IPS-18a (cell line): ENCODE measurements at regions not wholly inside any gene's neighbourhood (a gene's known extent, or its start where the extent isn't known, plus 50 kb on each side); places are given as distances from the start of the nearest gene placed in this dataset.
"Not testable (repeated sequence)": the region's sequence is repeated elsewhere in the genome, so short reads cannot be mapped to it uniquely, and the experiment has no call there.

Experiments used
- H3K27ac ChIP-seq: one replicate; pipeline ENCODE4 v1.5.1; 2013; ENCODE audit warnings: low read length
- H3K27me3 ChIP-seq: one replicate; pipeline ENCODE4 v1.6.1; 2013; ENCODE audit warnings: mild to moderate bottlenecking, low read length; ENCODE audit not compliant: control insufficient read depth, insufficient read depth
- H3K36me3 ChIP-seq: one replicate; pipeline ENCODE4 v1.6.1; 2013; ENCODE audit warnings: low read depth, low read length; ENCODE audit not compliant: control insufficient read depth
- H3K4me1 ChIP-seq: one replicate; pipeline ENCODE4 v1.6.1; 2013; ENCODE audit warnings: low read depth, low read length; ENCODE audit not compliant: control insufficient read depth
- H3K4me3 ChIP-seq: one replicate; pipeline ENCODE4 v1.5.1; 2013; ENCODE audit warnings: low read length
- H3K9ac ChIP-seq: one replicate; pipeline ENCODE4 v1.6.1; 2013; ENCODE audit warnings: mild to moderate bottlenecking, low read length, moderate library complexity
- H3K9me3 ChIP-seq: one replicate; pipeline ENCODE4 v1.6.1; 2013; ENCODE audit warnings: low read depth, low read length; ENCODE audit not compliant: control insufficient read depth

GRCh38 chr1:194069831-194070218 is 883.4 kb upstream of the B3GALT2 start:
- H3K4me1 ChIP-seq = no peaks in the 10 kb centered on the region
- H3K27me3 ChIP-seq = no peaks in the 10 kb centered on the region
- H3K36me3 ChIP-seq = no peaks in the 10 kb centered on the region
- H3K27ac ChIP-seq = no peak overlapping the region
- no peak overlapping the region for H3K4me3 ChIP-seq
- no peaks in the 10 kb centered on the region for H3K9me3 ChIP-seq
- H3K9ac ChIP-seq = no peak overlapping the region

GRCh38 chr1:194069168-194069830 is 882.9 kb upstream of the B3GALT2 start:
- H3K27ac ChIP-seq = no peak overlapping the region
- H3K4me3 ChIP-seq = no peak overlapping the region
- no peaks in the 10 kb centered on the region for H3K4me1 ChIP-seq
- no peaks in the 10 kb centered on the region for H3K27me3 ChIP-seq
- no peaks in the 10 kb centered on the region for H3K9me3 ChIP-seq
- no peak overlapping the region for H3K9ac ChIP-seq
- no peaks in the 10 kb centered on the region for H3K36me3 ChIP-seq

DNA sequence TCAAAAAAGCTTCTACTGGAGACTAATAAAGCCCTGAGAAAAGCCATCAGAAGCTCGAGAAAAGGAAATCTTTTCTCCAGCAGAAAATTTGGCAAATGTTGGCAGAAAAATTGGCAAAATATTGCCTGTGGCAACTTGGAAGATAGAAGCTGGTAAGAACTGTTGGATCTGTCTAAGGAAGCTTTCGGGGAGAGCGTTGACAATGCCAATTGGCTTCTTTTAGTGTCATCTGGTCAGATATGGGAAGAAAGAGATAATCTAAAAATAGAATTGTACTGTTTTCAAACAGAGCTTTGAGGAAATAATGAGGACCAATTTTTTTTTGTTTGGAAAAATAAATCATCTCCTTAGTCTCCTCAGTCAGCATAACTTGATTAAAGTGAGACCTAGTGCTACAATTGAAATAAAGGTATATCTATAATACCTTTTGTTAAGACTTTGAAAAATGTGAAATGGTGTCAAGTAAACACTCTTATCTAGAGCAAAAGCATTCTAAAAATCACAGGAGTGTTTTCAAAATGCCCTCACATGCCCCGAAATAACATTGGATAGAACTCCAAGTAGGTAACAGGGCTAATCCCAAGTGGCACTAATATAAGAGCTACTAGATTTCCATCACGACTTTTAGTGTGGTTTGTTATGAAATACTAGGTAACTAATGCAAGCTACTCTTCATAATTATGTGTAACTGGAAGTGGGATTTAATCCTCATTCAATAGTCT is 882.2 kb upstream of the B3GALT2 start:
- Histone ChIP-seq H3K4me1 (no peaks in the 10 kb centered on the region), H3K9me3 (no peaks in the 10 kb centered on the region), H3K27ac (no peak overlapping the region), H3K27me3 (no peaks in the 10 kb centered on the region), H3K36me3 (no peaks in the 10 kb centered on the region), H3K9ac (no peak overlapping the region), H3K4me3 (no peak overlapping the region)

DNA sequence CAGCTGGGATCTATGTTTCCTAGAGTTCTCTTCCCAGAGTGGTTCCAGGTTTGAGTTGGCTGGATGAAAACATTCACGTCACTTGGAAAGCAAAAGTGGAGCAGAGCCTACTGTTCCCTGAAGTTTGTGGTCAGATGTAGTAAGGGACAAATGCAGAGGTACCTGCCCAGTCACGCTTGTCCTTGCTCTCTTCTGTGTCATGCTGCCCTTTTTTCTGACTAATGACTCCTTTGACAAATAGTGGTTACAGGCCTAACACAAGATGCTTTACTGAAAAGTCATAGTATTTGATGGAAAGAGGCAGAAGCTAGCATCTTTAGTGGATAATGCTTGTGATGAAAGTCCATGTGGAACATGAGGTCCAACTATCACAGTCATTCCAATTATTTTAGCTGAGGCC is 881.4 kb upstream of the B3GALT2 start:
- Histone ChIP-seq H3K27me3 (no peaks in the 10 kb centered on the region), H3K4me3 (no peak overlapping the region), H3K36me3 (no peaks in the 10 kb centered on the region), H3K27ac (no peak overlapping the region), H3K4me1 (no peaks in the 10 kb centered on the region), H3K9me3 (no peaks in the 10 kb centered on the region), H3K9ac (no peak overlapping the region)

DNA sequence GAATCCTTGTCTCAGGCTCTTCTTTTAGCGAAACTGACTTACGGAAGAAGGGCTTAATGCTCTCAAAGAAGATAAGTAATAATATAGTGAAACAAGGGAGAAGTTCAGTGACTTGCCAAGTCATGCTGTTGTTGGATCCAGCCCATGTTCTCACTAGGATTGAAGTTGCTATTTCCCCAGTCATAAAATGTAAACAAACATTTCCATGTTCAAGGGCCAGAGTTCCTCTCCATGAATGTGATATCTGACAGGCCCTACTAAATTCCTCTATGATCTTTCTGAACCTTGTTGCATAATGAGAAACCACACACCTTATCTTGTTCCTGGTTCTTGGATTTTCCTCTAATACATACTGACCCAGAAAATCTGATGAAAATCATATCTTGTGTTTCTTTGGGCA is 876.5 kb upstream of the B3GALT2 start:
- Histone ChIP-seq H3K4me1 (no peaks in the 10 kb centered on the region), H3K4me3 (no peak overlapping the region), H3K9ac (no peak overlapping the region), H3K27ac (no peak overlapping the region), H3K36me3 (no peaks in the 10 kb centered on the region), H3K27me3 (no peaks in the 10 kb centered on the region), H3K9me3 (no peaks in the 10 kb centered on the region)

DNA sequence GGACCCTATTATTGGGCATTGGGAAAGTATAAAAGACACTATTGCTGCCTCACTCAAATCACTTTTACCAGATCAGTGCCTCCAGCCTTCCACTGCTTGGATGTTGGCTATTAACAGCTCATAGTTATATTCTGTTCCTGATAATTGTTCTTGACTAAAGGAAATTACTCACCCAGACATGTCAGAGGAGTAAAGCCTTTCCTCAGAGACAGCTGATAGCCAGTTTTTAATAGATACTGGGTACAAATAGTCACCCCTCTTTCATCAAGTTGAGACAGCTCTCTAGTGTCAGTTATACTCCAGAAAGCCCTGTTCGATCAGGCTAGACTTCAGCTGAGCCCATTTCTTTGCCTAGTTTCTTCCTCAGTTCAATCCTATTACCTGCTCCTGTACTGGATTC is 876.1 kb upstream of the B3GALT2 start:
- Histone ChIP-seq H3K4me3 (no peak overlapping the region), H3K36me3 (no peaks in the 10 kb centered on the region), H3K27me3 (no peaks in the 10 kb centered on the region), H3K9me3 (no peaks in the 10 kb centered on the region), H3K9ac (no peak overlapping the region), H3K4me1 (no peaks in the 10 kb centered on the region), H3K27ac (no peak overlapping the region)

- Histone ChIP-seq H3K9me3 (no peaks in the 10 kb centered on the region), H3K27me3 (no peaks in the 10 kb centered on the region), H3K36me3 (no peaks in the 10 kb centered on the region), H3K27ac (no peak overlapping the region), H3K4me1 (no peaks in the 10 kb centered on the region), H3K4me3 (no peak overlapping the region), H3K9ac (no peak overlapping the region)
Measured at GRCh38 chr1:194060481-194060880, 874.1 kb upstream of the B3GALT2 start.

DNA sequence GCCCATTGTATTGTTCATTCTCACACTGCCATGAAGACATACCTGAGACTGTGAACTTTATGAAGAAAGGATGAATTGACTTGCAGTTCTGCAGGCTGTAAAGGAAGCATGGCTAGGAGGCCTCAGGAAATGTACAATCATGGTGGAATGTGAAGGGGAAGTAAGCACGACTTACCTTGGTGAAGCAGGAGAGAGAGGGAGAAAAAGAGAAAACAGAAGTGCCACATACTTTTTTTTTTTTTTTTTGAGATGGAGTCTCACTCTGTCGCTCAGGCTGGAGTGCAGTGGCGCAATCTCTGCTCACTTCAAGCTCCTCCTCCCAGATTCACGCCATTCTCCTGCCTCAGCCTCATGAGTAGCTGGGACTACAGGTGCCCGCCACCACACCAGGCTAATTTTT is 871.9 kb upstream of the B3GALT2 start:
- not testable (repeated sequence) for H3K9ac ChIP-seq, H3K27me3 ChIP-seq, H3K4me3 ChIP-seq, H3K27ac ChIP-seq, H3K4me1 ChIP-seq, H3K36me3 ChIP-seq, H3K9me3 ChIP-seq

GRCh38 chr1:194056169-194056568 is 869.8 kb upstream of the B3GALT2 start:
- no peaks in the 10 kb centered on the region for H3K9me3 ChIP-seq
- H3K4me3 ChIP-seq = no peak overlapping the region
- H3K4me1 ChIP-seq = no peaks in the 10 kb centered on the region
- H3K9ac ChIP-seq = no peak overlapping the region
- H3K27me3 ChIP-seq = no peaks in the 10 kb centered on the region
- H3K36me3 ChIP-seq = no peaks in the 10 kb centered on the region
- H3K27ac ChIP-seq = no peak overlapping the region

GRCh38 chr1:194055536-194055935 is 869.1 kb upstream of the B3GALT2 start:
- H3K4me1 ChIP-seq = no peaks in the 10 kb centered on the region
- no peak overlapping the region for H3K27ac ChIP-seq
- H3K9ac ChIP-seq = no peak overlapping the region
- no peaks in the 10 kb centered on the region for H3K27me3 ChIP-seq
- no peaks in the 10 kb centered on the region for H3K36me3 ChIP-seq
- H3K4me3 ChIP-seq = no peak overlapping the region
- no peaks in the 10 kb centered on the region for H3K9me3 ChIP-seq

DNA sequence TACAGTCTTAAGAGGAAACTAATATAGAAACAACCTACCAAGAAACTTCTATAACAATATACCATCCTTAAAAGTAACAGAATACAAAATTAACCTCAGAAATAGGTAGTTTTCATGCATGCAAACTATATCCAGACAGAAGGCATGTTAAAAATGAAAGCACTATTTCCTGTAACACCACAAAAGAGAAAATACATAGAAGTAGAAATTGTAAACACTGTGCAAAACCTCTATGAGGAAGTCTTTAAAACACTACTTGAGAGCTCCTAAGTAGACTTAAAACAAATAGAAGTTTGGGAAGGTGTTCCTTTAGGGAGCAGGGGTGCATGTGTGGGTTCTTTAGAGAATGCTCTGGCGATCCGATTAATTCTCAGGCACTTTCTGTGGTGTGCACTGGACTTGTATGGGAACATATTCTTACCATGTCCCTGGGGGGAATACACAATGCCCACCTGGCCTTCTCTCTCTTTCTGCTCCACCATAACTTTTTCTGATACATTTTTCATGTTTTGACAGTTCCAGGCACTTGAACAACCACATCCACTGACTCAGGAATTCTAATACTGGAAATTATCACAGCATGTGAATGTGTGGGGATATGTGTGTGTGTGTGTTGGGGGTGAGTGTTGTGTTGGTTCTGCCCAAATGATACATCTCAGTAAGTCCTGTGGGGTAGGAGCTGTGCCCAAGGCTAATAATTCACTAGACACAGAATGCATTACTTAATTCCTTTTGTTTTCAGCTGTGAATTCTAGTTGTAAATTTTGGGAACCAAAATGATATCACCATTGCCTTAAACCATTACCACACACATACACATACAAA is 866.3 kb upstream of the B3GALT2 start:
- Histone ChIP-seq H3K27me3 (no peaks in the 10 kb centered on the region), H3K9me3 (no peaks in the 10 kb centered on the region), H3K4me3 (no peak overlapping the region)

More for the DNA sequence above, 866.3 kb upstream of the B3GALT2 start:
- H3K4me1 ChIP-seq = no peaks in the 10 kb centered on the region
- no peaks in the 10 kb centered on the region for H3K36me3 ChIP-seq
- H3K9ac ChIP-seq = no peak overlapping the region
- H3K27ac ChIP-seq = no peak overlapping the region
